GM12878 (cell line): ENCODE measurements at regions not wholly inside any gene's neighbourhood (a gene's known extent, or its start where the extent isn't known, plus 50 kb on each side); places are given as distances from the start of the nearest gene placed in this dataset.

Experiments
- ATAC-seq: fragments of 200-7000 bp; cut with Tn5 transposase; 3 replicates; pipeline ENCODE4 v1.9.1; 2020; ENCODE audit warnings: mild to moderate bottlenecking, moderate library complexity
- BruUV-seq: library from RNA; stranded (reverse); fragments of 400-500 nt; replicated peaks from 2 replicates; lab custom pipeline; 2021; lab: Mats Ljungman, UMichigan
- CTCF ChIA-PET: fragments of 300-600 bp; sonication (Branson Sonifier 250); formaldehyde crosslinking; extraction: SDS; loops from one replicate; lab custom pipeline; 2021; ENCODE audit warnings: inconsistent platforms; lab: Yijun Ruan, JAX
- POLR2A ChIA-PET: fragments of 350-600 bp; formaldehyde crosslinking; extraction: SDS; loops from one replicate; lab custom pipeline; 2021; ENCODE audit warnings: inconsistent platforms; lab: Charles Lee
- RAD21 ChIA-PET: fragments of 300-600 bp; sonication (Branson Sonifier 250); formaldehyde crosslinking; loops from one replicate; lab custom pipeline; 2023; ENCODE audit warnings: antibody characterized with exemption; ENCODE audit not compliant: unreplicated experiment; lab: Charles Lee
- SMC1A ChIA-PET: fragments of 300-600 bp; sonication (Branson Sonifier 250); formaldehyde crosslinking; loops from one replicate; lab custom pipeline; 2023; ENCODE audit not compliant: unreplicated experiment, uncharacterized antibody; lab: Charles Lee
- DNase-seq: peaks from one replicate; pipeline ENCODE4 v3.0.0-alpha.2; 2011; ENCODE audit warnings: low read depth, low spot score
- FAIRE-seq: peaks from 3 replicates; lab custom pipeline; 2011; peaks lifted over from hg19 to GRCh38; lab: Jason Lieb, UNC
- H2AFZ ChIP-seq: 2 replicates; pipeline ENCODE4 v1.6.0; 2011; ENCODE audit warnings: low read depth, low read length, control low read depth; ENCODE audit not compliant: control insufficient read depth
- H3K27ac ChIP-seq: 2 replicates; pipeline ENCODE4 v1.5.1; 2011; ENCODE audit warnings: control low read depth; ENCODE audit not compliant: control insufficient read depth, insufficient read depth
- H3K27me3 ChIP-seq, 2 experiments: replicated peaks in 1 of 2; 2 replicates each; pipeline versions ENCODE4 v1.6.0 to v1.6.1; 2011; ENCODE audit warnings: low read length in 1 of 2; ENCODE audit not compliant: control insufficient read depth in 2 of 2, insufficient read depth in 2 of 2
- H3K36me3 ChIP-seq, 2 experiments: 2 replicates each; pipeline ENCODE4 v1.5.1; 2011; ENCODE audit warnings: low read length in 1 of 2; ENCODE audit not compliant: control insufficient read depth in 2 of 2, insufficient read depth in 2 of 2
- H3K4me1 ChIP-seq: 2 replicates; pipeline ENCODE4 v1.6.1; 2011; ENCODE audit warnings: mild to moderate bottlenecking, low read length, moderate library complexity, mixed read lengths; ENCODE audit not compliant: control insufficient read depth, insufficient read depth
- H3K4me2 ChIP-seq: 2 replicates; pipeline ENCODE4 v1.6.0; 2011; ENCODE audit warnings: control low read depth; ENCODE audit not compliant: control insufficient read depth, insufficient read depth
- H3K4me3 ChIP-seq: fragments of 200-600 bp; sonication (generic); 2 replicates; pipeline ENCODE4 v1.5.1; 2016
- H3K79me2 ChIP-seq: 2 replicates; pipeline ENCODE4 v1.6.0; 2011; ENCODE audit warnings: low read length; ENCODE audit not compliant: control insufficient read depth, insufficient read depth
- H3K9ac ChIP-seq: 2 replicates; pipeline ENCODE4 v1.8.0; 2011; ENCODE audit warnings: low read length, control low read depth, mixed read lengths; ENCODE audit not compliant: control insufficient read depth, insufficient read depth
- H3K9me3 ChIP-seq: replicated peaks from 3 replicates; pipeline ENCODE4 v1.5.1; 2011; ENCODE audit warnings: mild to moderate bottlenecking, low read length; ENCODE audit not compliant: control insufficient read depth, insufficient read depth
- H4K20me1 ChIP-seq: 2 replicates; pipeline ENCODE4 v1.6.0; 2011; ENCODE audit not compliant: control insufficient read depth, insufficient read depth
- CBX3 ChIP-seq: fragments of 200-600 bp; sonication (generic); IDR thresholded peaks from 2 replicates; pipeline ENCODE4 v1.6.1; 2016; ENCODE audit warnings: low read depth, borderline replicate concordance
- KDM1A ChIP-seq: fragments of 200-600 bp; sonication (generic); IDR thresholded peaks from 2 replicates; pipeline ENCODE4 v1.6.1; 2016; ENCODE audit warnings: borderline replicate concordance
- NR2F1 ChIP-seq: fragments of 450-650 bp; conservative IDR thresholded peaks from 2 replicates; pipeline ENCODE4 v1.6.1; 2017; ENCODE audit warnings: mild to moderate bottlenecking
- PAX5 ChIP-seq: IDR thresholded peaks from 2 replicates; pipeline ENCODE4 v1.6.1; 2011; ENCODE audit warnings: low read depth, low read length, borderline replicate concordance
- SMAD1 ChIP-seq: fragments of 450-650 bp; IDR thresholded peaks from 2 replicates; pipeline ENCODE4 v1.6.1; 2018; ENCODE audit warnings: mild to moderate bottlenecking, low read depth; ENCODE audit not compliant: partially characterized antibody
- SRF ChIP-seq, 2 experiments: IDR thresholded peaks; 2 replicates each; pipeline ENCODE4 v1.6.1; 2011; ENCODE audit warnings: low read depth in 2 of 2, low read length in 2 of 2, mild to moderate bottlenecking in 1 of 2, moderate library complexity in 1 of 2
- WGBS: methylation state at CpG from one replicate; pipeline ENCODE4 v1.1.6; 2016; ENCODE audit warnings: low lambda C conversion rate; ENCODE audit not compliant: insufficient replicate concordance, insufficient coverage; ENCODE audit errors: missing lambda C conversion rate; 5-methylcytosine and 5-hydroxymethylcytosine counted together
- in situ Hi-C: fragments of 300-500 bp; cut with MboI; formaldehyde crosslinking; loops from 9 replicates; pipeline ENCODE4 v1.14.3; 2018; ENCODE audit warnings: mixed read lengths
- intact Hi-C: fragments of 100-400 bp; cut with micrococcal nuclease; formaldehyde crosslinking; loops from one replicate; pipeline ENCODE4 v1.14.2; 2022; ENCODE audit not compliant: unreplicated experiment
- TF ChIP-seq, protein P1 (sequence below): fragments of 450-650 bp; IDR thresholded peaks from 2 replicates; pipeline ENCODE4 v1.6.1; 2017; ENCODE audit warnings: low read depth, mild to moderate bottlenecking, moderate library complexity

- TF ChIP-seq SRF (IDR thresholded peaks at IDR 0.05; ENCODE audit: low read depth in 2 of 2, low read length in 2 of 2) (no peak), CBX3 (no peak), NR2F1 (no peak), PAX5 (no peak), SMAD1 (no peak), KDM1A (no peak)
- TF ChIP-seq, protein P1, sequence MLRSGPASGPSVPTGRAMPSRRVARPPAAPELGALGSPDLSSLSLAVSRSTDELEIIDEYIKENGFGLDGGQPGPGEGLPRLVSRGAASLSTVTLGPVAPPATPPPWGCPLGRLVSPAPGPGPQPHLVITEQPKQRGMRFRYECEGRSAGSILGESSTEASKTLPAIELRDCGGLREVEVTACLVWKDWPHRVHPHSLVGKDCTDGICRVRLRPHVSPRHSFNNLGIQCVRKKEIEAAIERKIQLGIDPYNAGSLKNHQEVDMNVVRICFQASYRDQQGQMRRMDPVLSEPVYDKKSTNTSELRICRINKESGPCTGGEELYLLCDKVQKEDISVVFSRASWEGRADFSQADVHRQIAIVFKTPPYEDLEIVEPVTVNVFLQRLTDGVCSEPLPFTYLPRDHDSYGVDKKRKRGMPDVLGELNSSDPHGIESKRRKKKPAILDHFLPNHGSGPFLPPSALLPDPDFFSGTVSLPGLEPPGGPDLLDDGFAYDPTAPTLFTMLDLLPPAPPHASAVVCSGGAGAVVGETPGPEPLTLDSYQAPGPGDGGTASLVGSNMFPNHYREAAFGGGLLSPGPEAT: no peak
- ATAC-seq: no peak
- H3K9me3 ChIP-seq: no peaks in the 10 kb centered on the region; the same call in 2 of the 3 replicates
- H3K4me2 ChIP-seq: no peak overlapping the region
- no peak overlapping the region for H2AFZ ChIP-seq
- H3K9ac ChIP-seq: no peak overlapping the region
- RAD21 ChIA-PET: no interaction called here
- 15% methylated on average over 57 of the region's 62 CpGs for WGBS
- H3K4me3 ChIP-seq: no peak overlapping the region
- in situ Hi-C loops (no loop called here), intact Hi-C loops (no loop called here)
- POLR2A ChIA-PET: no interaction called here
- H3K27ac ChIP-seq: no peak overlapping the region
- H3K4me1 ChIP-seq: no peaks in the 10 kb centered on the region
- SMC1A ChIA-PET: no interaction called here
- CTCF ChIA-PET: no interaction called here
- H3K36me3 ChIP-seq: no peaks in the 10 kb centered on the region
- no peaks in the 10 kb centered on the region for H3K79me2 ChIP-seq
- peaks cover 4 to 16% of the 10 kb centered on the region in 2 experiments for H3K27me3 ChIP-seq
- no peak for DNase-seq
- no peak for FAIRE-seq
- H4K20me1 ChIP-seq: no peaks in the 10 kb centered on the region; the same call in 1 of the 2 replicates
- BruUV-seq: no TSS peak
Observed at GRCh38 chr6:167678102-167679101, 148.3 kb upstream of the AFDN start.
